ENCODE measurements at regions not wholly inside any gene's neighbourhood (a gene's known extent, or its start where the extent isn't known, plus 50 kb on each side); places are given as distances from the start of the nearest gene placed in this dataset.

GRCh38 chr1:4019606-4020331 is 119.7 kb upstream of the C1orf174 start:
- TF ChIP-seq RAD21 (IDR thresholded peaks at IDR 0.05; ENCODE audit: low read depth) = no peak
- TF ChIP-seq REST (IDR thresholded peaks at IDR 0.05; ENCODE audit: low read depth) = no peak
- TF ChIP-seq CEBPB (IDR thresholded peaks at IDR 0.05) = no peak

Measured in Ishikawa (cell line).